NCI-H1048 (cell line): ENCODE measurements at regions not wholly inside any gene's neighbourhood (a gene's known extent, or its start where the extent isn't known, plus 50 kb on each side); places are given as distances from the start of the nearest gene placed in this dataset.

ENCODE experiments used
- DNase-seq: peaks from one replicate; lab custom pipeline; 2025; lab: John Stamatoyannopoulos, UW

- no peak for DNase-seq
Measured at GRCh38 chr1:55500601-55501000, 285.4 kb upstream of the USP24 start.

GRCh38 chr1:55490547-55490946 lies 275.4 kb upstream of the USP24 start:
- no peak for DNase-seq

- no peak for DNase-seq
Measured at GRCh38 chr1:55484173-55484572, 269.0 kb upstream of the USP24 start.

- no peak for DNase-seq
Measured at GRCh38 chr1:55483523-55483922, 268.4 kb upstream of the USP24 start.

GRCh38 chr1:55481634-55482033 lies 266.5 kb upstream of the USP24 start:
- no peak for DNase-seq

- DNase-seq = no peak
Measured at GRCh38 chr1:55480029-55480795, 265.0 kb upstream of the USP24 start.

- peak; percentile 1 for DNase-seq
Measured at GRCh38 chr1:55478742-55479141, 263.6 kb upstream of the USP24 start.

GRCh38 chr1:55477953-55478352 lies 262.8 kb upstream of the USP24 start:
- no peak for DNase-seq

GRCh38 chr1:55476445-55477015 lies 261.4 kb upstream of the USP24 start:
- DNase-seq = no peak

- DNase-seq = no peak
Measured at GRCh38 chr1:55474168-55474786, 259.1 kb upstream of the USP24 start.

GRCh38 chr1:55473661-55474060 lies 258.5 kb upstream of the USP24 start:
- no peak for DNase-seq

- no peak for DNase-seq
Measured at GRCh38 chr1:55472784-55473183, 257.6 kb upstream of the USP24 start.

GRCh38 chr1:55472115-55472514 lies 257.0 kb upstream of the USP24 start:
- no peak for DNase-seq

- no peak for DNase-seq
Measured at GRCh38 chr1:55468142-55468795, 253.1 kb upstream of the USP24 start.

GRCh38 chr1:55466921-55467320 lies 251.8 kb upstream of the USP24 start:
- DNase-seq = no peak

GRCh38 chr1:55466373-55466772 lies 251.2 kb upstream of the USP24 start:
- no peak for DNase-seq

- DNase-seq = no peak
Measured at GRCh38 chr1:55464550-55464949, 249.4 kb upstream of the USP24 start.

GRCh38 chr1:55463814-55464475 lies 248.8 kb upstream of the USP24 start:
- no peak for DNase-seq

GRCh38 chr1:55457874-55458273 lies 242.7 kb upstream of the USP24 start:
- no peak for DNase-seq

- no peak for DNase-seq
Measured at GRCh38 chr1:55456971-55457370, 241.8 kb upstream of the USP24 start.

GRCh38 chr1:55448261-55448660 lies 233.1 kb upstream of the USP24 start:
- DNase-seq = no peak

GRCh38 chr1:55447488-55447887 lies 232.3 kb upstream of the USP24 start:
- no peak for DNase-seq
